Astrocyte of the cerebellum (primary cell): ENCODE measurements at regions not wholly inside any gene's neighbourhood (a gene's known extent, or its start where the extent isn't known, plus 50 kb on each side); places are given as distances from the start of the nearest gene placed in this dataset.
"Not testable (repeated sequence)": the region's sequence is repeated elsewhere in the genome, so short reads cannot be mapped to it uniquely, and the experiment has no call there.

Source experiments
- DNase-seq: peaks from one replicate; pipeline ENCODE4 v3.0.0-alpha.2; 2011; ENCODE audit warnings: low read depth
- H3K4me3 ChIP-seq: 2 replicates; pipeline ENCODE4 v1.5.1; 2011; ENCODE audit warnings: mild to moderate bottlenecking, low read depth, low read length, moderate library complexity
- in situ Hi-C: cut with HindIII; loops from 2 replicates; pipeline ENCODE4 v1.10.0; 2017; ENCODE audit warnings: low sequenced_read_pairs
- TF ChIP-seq, protein P1 (sequence below): IDR thresholded peaks from 2 replicates; pipeline ENCODE4 v1.5.1; 2012; ENCODE audit warnings: low read length, low read depth, moderate library complexity, mild to moderate bottlenecking; ENCODE audit errors: missing control alignments

DNA sequence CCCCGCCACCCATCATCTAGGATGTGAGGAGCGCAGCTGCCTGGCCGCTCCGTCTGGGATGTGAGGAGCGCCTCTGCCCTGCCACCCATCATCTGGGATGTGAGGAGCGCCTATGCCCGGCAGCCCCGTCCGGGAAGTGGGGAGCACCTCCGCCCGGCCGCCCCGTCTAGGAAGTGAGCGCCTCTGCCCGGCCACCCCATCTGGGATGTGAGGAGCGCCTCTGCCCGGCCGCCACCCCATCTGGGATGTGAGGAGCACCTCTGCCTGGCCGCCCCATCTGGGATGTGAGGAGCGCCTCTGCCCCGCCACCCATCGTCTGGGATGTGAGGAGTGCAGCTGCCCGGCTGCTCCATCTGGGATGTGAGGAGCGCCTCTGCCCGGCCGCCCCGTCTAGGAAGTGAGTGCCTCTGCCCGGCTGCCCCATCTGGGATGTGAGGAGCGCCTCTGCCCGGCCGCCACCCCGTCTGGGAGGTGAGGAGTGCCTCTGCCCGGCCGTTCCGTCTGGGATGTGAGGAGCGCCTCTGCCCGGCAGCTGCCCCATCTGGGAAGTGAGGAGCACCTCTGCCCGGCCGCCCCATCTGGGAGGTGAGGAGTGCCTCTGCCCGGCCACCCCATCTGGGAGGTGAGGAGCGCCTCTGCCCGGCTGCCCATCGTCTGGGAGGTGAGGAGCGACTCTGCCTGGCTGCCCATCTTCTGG is 1086.5 kb downstream of the TYW1 start:
- in situ Hi-C loops, DNase-seq: not testable (repeated sequence)

DNA sequence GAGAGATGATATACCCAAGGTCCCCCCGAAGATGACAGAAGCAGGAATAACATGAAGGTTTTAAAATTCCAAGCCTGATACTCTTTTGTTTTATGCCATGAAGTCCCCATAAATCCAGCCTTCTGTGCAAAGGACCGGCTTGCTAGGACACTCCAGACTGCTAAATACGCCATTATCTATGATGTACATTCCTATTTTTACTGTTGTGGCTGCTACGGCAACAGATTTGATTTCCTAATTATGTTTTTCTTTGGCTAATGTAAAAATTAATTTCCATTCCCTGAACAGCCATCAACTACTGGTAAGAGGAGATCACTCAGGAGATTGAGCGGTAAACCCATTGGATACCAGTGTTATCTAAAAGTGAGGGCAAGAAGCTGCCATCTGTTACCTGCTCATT is 1090.8 kb downstream of the TYW1 start:
- no peak overlapping the region for H3K4me3 ChIP-seq
- no peak for DNase-seq
- in situ Hi-C loops = no loop called here
- TF ChIP-seq, protein P1, sequence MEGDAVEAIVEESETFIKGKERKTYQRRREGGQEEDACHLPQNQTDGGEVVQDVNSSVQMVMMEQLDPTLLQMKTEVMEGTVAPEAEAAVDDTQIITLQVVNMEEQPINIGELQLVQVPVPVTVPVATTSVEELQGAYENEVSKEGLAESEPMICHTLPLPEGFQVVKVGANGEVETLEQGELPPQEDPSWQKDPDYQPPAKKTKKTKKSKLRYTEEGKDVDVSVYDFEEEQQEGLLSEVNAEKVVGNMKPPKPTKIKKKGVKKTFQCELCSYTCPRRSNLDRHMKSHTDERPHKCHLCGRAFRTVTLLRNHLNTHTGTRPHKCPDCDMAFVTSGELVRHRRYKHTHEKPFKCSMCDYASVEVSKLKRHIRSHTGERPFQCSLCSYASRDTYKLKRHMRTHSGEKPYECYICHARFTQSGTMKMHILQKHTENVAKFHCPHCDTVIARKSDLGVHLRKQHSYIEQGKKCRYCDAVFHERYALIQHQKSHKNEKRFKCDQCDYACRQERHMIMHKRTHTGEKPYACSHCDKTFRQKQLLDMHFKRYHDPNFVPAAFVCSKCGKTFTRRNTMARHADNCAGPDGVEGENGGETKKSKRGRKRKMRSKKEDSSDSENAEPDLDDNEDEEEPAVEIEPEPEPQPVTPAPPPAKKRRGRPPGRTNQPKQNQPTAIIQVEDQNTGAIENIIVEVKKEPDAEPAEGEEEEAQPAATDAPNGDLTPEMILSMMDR = no peak

More for the DNA sequence above, 1086.5 kb downstream of the TYW1 start:
- not testable (repeated sequence) for H3K4me3 ChIP-seq

DNA sequence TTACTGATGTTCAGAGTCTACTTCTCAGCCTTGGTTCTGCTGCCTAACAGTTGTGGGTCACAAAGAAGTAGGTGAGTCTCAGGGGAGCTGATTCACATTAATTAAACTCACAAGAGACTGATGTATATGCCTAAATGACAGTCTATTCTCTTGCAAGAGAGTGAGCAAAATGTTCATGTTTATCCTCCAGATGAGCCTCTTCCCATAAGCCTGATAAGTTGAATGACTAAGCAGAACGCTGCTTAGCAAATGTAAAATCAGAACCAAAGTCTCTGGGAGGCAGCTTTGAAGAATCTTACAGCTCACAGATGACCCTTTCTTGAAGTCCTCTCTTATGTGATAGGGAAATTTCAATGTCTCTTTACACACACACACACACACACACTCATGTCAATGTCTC is 1092.2 kb downstream of the TYW1 start:
- in situ Hi-C loops = no loop called here
- no peak overlapping the region for H3K4me3 ChIP-seq
- DNase-seq = no peak
- TF ChIP-seq, protein P1 = no peak

DNA sequence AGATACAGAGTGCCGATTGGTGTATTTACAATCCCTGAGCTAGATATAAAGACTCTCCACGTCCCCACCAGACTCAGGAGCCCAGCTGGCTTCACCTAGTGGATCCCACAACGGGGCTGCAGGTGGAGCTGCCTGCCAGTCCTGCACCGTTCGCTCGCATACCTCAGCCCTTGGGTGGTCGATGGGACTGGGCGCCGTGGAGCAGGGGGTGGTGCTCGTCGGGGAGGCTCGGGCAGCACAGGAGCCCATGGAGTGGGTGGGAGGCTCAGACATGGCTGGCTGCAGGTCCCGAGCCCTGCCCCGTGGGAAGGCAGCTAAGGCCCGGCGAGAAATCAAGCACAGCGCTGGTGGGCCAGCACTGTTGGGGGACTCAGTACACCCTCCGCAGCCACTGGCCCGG is 1093.6 kb downstream of the TYW1 start:
- H3K4me3 ChIP-seq, DNase-seq, in situ Hi-C loops: not testable (repeated sequence)

DNA sequence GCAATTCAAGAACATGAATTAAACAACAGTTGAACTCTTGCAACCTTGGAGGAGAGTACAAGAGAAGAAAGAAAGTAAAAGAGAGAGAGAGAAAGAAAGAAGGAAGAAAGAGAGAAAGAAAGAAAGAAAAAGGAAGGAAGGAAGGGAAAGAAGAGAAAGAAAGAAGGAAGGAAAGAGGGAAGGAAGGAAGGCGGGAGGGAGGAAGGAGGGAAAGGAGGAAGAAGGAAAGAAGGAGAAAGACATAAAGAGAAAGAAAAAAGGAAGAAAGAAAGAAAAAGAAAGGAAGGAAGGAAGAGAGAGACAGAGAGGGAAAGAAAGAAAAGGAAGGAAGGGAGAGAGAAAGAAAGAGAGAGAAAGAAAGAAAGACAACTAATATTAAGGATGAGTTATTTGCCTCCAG is 1106.7 kb downstream of the TYW1 start:
- no peak overlapping the region for H3K4me3 ChIP-seq
- TF ChIP-seq, protein P1 = no peak
- in situ Hi-C loops = no loop called here
- no peak for DNase-seq

DNA sequence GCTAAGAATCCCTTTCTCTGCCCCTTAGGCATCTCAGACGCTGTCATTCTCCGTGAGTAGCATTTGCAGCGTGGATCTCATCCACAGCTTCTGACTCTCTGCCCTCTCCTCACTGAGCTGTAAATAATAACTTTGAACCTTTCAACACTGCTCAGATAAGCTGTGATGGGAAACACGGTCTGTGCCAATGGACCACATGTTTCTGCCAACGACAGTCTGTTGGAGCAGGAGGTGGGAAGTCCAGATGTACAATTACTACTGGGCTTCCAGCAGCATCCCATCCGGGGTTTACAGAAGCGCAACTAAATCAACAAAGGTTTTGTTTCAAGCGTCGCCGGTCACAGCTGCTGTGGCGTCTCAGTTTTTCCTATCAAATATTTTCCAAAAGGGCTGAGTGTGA is 1110.6 kb downstream of the TYW1 start:
- TF ChIP-seq, protein P1 = no peak
- no peak overlapping the region for H3K4me3 ChIP-seq
- DNase-seq = no peak
- in situ Hi-C loops = no loop called here

DNA sequence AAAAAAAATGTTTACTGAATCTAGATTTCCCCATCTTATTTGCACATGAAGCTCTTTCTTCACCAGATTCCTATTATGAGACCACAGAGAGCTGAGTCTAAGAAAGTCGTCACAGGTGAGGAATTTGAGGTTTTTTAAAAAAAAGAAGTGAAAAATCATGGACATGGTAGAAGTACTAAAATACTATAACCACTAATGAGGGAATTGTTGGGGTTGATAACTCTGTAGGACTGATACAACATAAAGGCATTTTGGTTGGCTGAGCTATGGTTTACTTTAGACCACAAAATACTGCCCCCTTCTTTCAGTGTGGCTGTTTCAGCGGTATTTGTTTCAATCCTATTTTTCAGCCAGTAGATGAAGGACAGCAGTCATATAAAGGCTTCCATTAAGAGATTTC is 1111.3 kb downstream of the TYW1 start:
- in situ Hi-C loops = no loop called here
- TF ChIP-seq, protein P1 = no peak
- DNase-seq = peak; percentile 46
- no peak overlapping the region for H3K4me3 ChIP-seq

DNA sequence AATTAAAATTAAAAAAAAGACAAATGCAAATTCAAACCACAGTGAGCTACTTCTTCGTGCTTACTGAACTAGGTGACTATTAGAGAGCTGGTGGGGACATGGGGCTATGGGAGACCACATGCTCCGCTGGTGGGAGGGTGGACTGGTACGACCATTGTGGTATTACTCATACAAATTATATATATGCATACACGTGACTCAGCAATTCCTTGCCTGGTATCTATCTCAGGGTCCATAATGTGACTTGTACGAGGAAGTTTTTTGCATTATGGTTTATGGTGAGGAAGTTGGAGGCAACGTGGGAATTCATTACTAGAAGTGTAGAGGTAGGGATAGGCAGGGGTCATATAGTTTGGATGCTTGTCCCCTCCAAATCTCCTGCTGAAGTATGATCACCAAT is 1112.7 kb downstream of the TYW1 start:
- no peak overlapping the region for H3K4me3 ChIP-seq
- in situ Hi-C loops = no loop called here
- no peak for DNase-seq
- TF ChIP-seq, protein P1 = no peak
